ENCODE measurements at regions not wholly inside any gene's neighbourhood (a gene's known extent, or its start where the extent isn't known, plus 50 kb on each side); places are given as distances from the start of the nearest gene placed in this dataset.

GRCh38 chrX:42725196-42725595 lies 52.8 kb downstream of the PPP1R2C start:
- TF ChIP-seq CTCF (IDR thresholded peaks at IDR 0.05), result no peak
- Histone ChIP-seq H3K27ac (no peak overlapping the region), H3K27me3 (no peaks in the 10 kb centered on the region), H3K9me3 (no peaks in the 10 kb centered on the region), H3K36me3 (no peaks in the 10 kb centered on the region), H3K4me3 (no peak overlapping the region), H3K4me1 (no peaks in the 10 kb centered on the region)
- no peak for ATAC-seq
- DNase-seq, result no peak
- intact Hi-C loops (cut with DNase I), result no loop called here

DNA sequence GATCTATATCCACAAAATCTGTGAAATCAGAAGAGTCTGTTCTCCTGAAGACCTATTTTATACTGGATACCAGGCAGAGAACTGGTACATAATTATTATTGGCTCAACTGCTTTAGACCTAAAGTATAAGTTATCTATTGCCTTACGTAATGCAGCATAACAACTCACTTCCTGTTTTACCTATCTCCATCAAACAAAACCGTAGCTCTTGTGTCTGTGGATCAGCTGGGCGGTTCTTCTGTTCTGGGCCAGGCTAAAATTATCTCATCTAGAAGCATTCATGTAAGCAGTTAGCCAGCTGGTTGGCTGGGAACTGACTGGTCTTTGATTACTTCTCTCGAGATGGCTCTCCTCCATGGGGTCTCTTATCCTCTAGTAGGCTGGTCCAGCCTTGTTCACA lies 57.8 kb downstream of the PPP1R2C start:
- no peaks in the 10 kb centered on the region for H3K27me3 ChIP-seq
- no peaks in the 10 kb centered on the region for H3K36me3 ChIP-seq
- no peaks in the 10 kb centered on the region for H3K9me3 ChIP-seq
- H3K27ac ChIP-seq, result no peak overlapping the region
- ATAC-seq (no peak), DNase-seq (no peak)
- no peak overlapping the region for H3K4me3 ChIP-seq
- intact Hi-C loops (cut with DNase I), result no loop called here
- no peaks in the 10 kb centered on the region for H3K4me1 ChIP-seq
- no peak for TF ChIP-seq CTCF (IDR thresholded peaks at IDR 0.05)

GRCh38 chrX:42715701-42716262 lies 62.2 kb downstream of the PPP1R2C start:
- no peak overlapping the region for H3K27ac ChIP-seq
- no peak for ATAC-seq
- H3K9me3 ChIP-seq, result no peaks in the 10 kb centered on the region
- no peak for TF ChIP-seq CTCF (IDR thresholded peaks at IDR 0.05)
- no peak overlapping the region for H3K4me3 ChIP-seq
- H3K27me3 ChIP-seq, result no peaks in the 10 kb centered on the region
- DNase-seq, result no peak
- H3K4me1 ChIP-seq, result no peaks in the 10 kb centered on the region
- intact Hi-C loops (cut with DNase I), result no loop called here
- H3K36me3 ChIP-seq, result no peaks in the 10 kb centered on the region

GRCh38 chrX:42714981-42715700 lies 62.8 kb downstream of the PPP1R2C start:
- Histone ChIP-seq H3K4me3 (no peak overlapping the region), H3K9me3 (no peaks in the 10 kb centered on the region), H3K27ac (no peak overlapping the region), H3K36me3 (no peaks in the 10 kb centered on the region), H3K27me3 (no peaks in the 10 kb centered on the region), H3K4me1 (no peaks in the 10 kb centered on the region)
- peak; percentile 91 for ATAC-seq
- intact Hi-C loops (cut with DNase I), result no loop called here
- TF ChIP-seq CTCF (IDR thresholded peaks at IDR 0.05), result no peak
- DNase-seq, result peak in 3 of 4 donors; percentile 35 to 64 (median 52)

DNA sequence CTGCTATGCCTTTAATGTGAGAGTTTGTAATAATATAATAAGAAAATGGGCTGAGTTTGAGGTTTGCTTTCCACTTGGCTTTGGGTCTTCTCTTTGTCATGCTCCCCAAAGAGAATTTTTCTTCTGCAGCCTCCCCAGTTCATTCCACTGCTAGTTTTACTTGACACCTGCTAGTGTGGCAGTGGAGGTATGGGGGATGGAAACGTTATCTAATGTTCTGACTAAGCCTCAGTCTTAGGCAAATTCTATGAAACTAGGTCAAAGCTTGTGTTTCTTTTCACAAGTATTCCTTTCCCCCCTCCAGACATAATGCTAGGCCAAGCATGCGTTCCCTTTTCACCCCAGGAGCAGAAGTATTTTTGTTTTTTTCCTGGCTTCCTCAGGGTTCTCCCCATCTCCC lies 67.5 kb downstream of the PPP1R2C start:
- intact Hi-C loops (cut with DNase I), result no loop called here
- H3K27me3 ChIP-seq, result no peaks in the 10 kb centered on the region
- DNase-seq (no peak), ATAC-seq (no peak)
- no peak overlapping the region for H3K27ac ChIP-seq
- no peaks in the 10 kb centered on the region for H3K9me3 ChIP-seq
- no peaks in the 10 kb centered on the region for H3K36me3 ChIP-seq
- H3K4me1 ChIP-seq, result no peaks in the 10 kb centered on the region
- H3K4me3 ChIP-seq, result no peak overlapping the region
- TF ChIP-seq CTCF (IDR thresholded peaks at IDR 0.05), result no peak
